ENCODE measurements at regions not wholly inside any gene's neighbourhood (a gene's known extent, or its start where the extent isn't known, plus 50 kb on each side); places are given as distances from the start of the nearest gene placed in this dataset.

DNA sequence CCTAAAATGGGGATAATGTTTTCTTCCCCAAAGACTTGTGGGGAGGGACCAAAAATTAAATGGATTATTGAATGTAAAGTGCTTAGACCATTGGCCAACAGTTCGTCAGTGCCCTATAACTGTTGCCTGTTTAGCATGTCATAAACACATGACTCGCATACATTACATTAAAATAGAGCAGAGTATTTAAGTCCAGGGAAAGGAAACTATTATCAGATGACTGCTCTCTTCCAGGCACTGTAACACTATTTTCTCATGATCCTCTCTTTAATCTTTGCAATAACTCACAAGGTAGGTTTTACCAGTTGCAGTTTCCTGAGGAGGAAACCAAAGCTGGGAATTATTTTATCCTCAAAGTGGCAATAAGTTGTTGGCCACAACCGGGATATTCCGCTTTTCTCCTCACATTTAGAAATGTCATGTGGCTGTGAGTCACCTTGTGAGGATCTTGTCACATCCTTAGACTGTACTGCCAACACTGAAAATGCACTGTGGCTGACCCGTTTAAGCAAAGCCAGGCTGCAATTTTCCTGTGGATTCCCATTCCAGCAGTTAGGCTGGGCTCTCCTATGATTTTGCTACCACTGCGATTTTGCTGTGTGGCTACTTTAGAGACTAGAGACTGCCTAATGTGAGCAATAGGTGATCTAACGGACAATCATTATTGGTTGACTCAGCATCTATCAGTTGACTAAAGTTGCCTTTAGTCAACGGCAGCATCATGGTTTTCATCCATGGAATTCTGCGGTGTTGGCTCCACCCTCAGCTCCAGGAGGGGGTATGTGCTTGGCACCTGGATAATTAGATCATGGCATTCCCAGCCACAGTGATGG, 58.3 kb upstream of the DHX40 start:
- H3K4me3 ChIP-seq, result no peak overlapping the region
- H3K27ac ChIP-seq (ENCODE audit: control insufficient read depth, insufficient read depth), result no peak overlapping the region
- intact Hi-C loops (cut with micrococcal nuclease; ENCODE audit: unreplicated experiment) (no loop called here), in situ Hi-C loops (cut with MboI) (no loop called here)
- H3K36me3 ChIP-seq (ENCODE audit: control insufficient read depth in 2 of 2, insufficient read depth in 2 of 2, low read length in 1 of 2), result no peaks in the 10 kb centered on the region
- TF ChIP-seq YBX1 (IDR thresholded peaks at IDR 0.05) (no peak), POLR2AphosphoS5 (IDR thresholded peaks at IDR 0.05; ENCODE audit: low read length) (no peak), ZBTB4 (CRISPR knock-in tag; IDR thresholded peaks at IDR 0.05) (no peak), IKZF1 (conservative IDR thresholded peaks at IDR 0.05) (no peak), IKZF2 (IDR thresholded peaks at IDR 0.05) (no peak), ZBED1 (IDR thresholded peaks at IDR 0.05; ENCODE audit: borderline replicate concordance) (no peak), MTA2 (IDR thresholded peaks at IDR 0.05; ENCODE audit: low read depth) (no peak), BCLAF1 (IDR thresholded peaks at IDR 0.05) (no peak), CHD4 (IDR thresholded peaks at IDR 0.05) (no peak)
- TF ChIP-seq, protein P1, sequence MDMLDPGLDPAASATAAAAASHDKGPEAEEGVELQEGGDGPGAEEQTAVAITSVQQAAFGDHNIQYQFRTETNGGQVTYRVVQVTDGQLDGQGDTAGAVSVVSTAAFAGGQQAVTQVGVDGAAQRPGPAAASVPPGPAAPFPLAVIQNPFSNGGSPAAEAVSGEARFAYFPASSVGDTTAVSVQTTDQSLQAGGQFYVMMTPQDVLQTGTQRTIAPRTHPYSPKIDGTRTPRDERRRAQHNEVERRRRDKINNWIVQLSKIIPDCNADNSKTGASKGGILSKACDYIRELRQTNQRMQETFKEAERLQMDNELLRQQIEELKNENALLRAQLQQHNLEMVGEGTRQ (IDR thresholded peaks at IDR 0.05; ENCODE audit: borderline replicate concordance, low read depth, low read length), result no peak
- FAIRE-seq, result no peak
- H2AFZ ChIP-seq (ENCODE audit: control insufficient read depth, low read depth, low read length), result no peak overlapping the region
- ATAC-seq, result no peak
- no TSS peak for BruUV-seq (replicated peaks)
- ChIA-PET RAD21 (ENCODE audit: unreplicated experiment) (interaction anchor here (0.8 kb wide), 1 partner anchor 196 kb away, joined by 4 read pairs; no protein-coding TSS in a partner anchor), POLR2A (interaction anchor here (0.6 kb wide), 1 partner anchor 23 kb away, joined by 3 read pairs; no protein-coding TSS in a partner anchor), CTCF (interaction anchor here (0.9 to 1.0 kb wide), 2 partner anchors 16 to 65 kb away, joined by 3 read pairs; no protein-coding TSS in a partner anchor), SMC1A (ENCODE audit: uncharacterized antibody, unreplicated experiment) (interaction anchor here (1.1 to 2.0 kb wide), 2 partner anchors 15 to 190 kb away, joined by 3 to 6 read pairs; no protein-coding TSS in a partner anchor)
- no peaks in the 10 kb centered on the region for H3K27me3 ChIP-seq (replicated peaks in 1 of 2; ENCODE audit: control insufficient read depth in 2 of 2, insufficient read depth in 2 of 2, low read length in 1 of 2)
- no peaks in the 10 kb centered on the region for H3K9me3 ChIP-seq (replicated peaks; ENCODE audit: control insufficient read depth, insufficient read depth, low read length)
- H4K20me1 ChIP-seq (ENCODE audit: control insufficient read depth, insufficient read depth), result no peaks in the 10 kb centered on the region
- DNase-seq (ENCODE audit: low read depth, low spot score), result no peak
- WGBS (ENCODE audit: insufficient coverage, insufficient replicate concordance, low lambda C conversion rate, missing lambda C conversion rate), result 54% methylated on average over 9 of the region's 9 CpGs
- H3K4me2 ChIP-seq (ENCODE audit: control insufficient read depth, insufficient read depth), result no peak overlapping the region
- H3K4me1 ChIP-seq (ENCODE audit: control insufficient read depth, insufficient read depth, low read length), result no peaks in the 10 kb centered on the region
- no peaks in the 10 kb centered on the region for H3K79me2 ChIP-seq (ENCODE audit: control insufficient read depth, insufficient read depth, low read length)
- H3K9ac ChIP-seq (ENCODE audit: control insufficient read depth, insufficient read depth, low read length), result no peak overlapping the region
